Pancreas (tissue), 10 donors: ENCODE measurements at regions not wholly inside any gene's neighbourhood (a gene's known extent, or its start where the extent isn't known, plus 50 kb on each side); places are given as distances from the start of the nearest gene placed in this dataset.
A peak's percentile ranks its signal among the peaks of the same experiment; 100 is the strongest.

Experiments
- ATAC-seq, 4 donors: fragments of 200-7000 bp; cut with Tn5 transposase; one replicate each; pipeline versions ENCODE4 v1.8.0 to v1.9.1; 2020; ENCODE audit warnings: mild to moderate bottlenecking in 4 of 4, moderate library complexity in 4 of 4
- DNase-seq, 6 donors: peaks; one replicate each; pipeline ENCODE4 v3.0.0-alpha.2; 2020
- FAIRE-seq: peaks from 2 replicates; lab custom pipeline; 2012; peaks lifted over from hg19 to GRCh38; lab: Jason Lieb, UNC
- H3K27ac ChIP-seq, 4 donors: fragments of 200-600 bp; sonication (generic); 1 replicate in 3 of 4; 2 replicates in 1 of 4; pipeline versions ENCODE4 v1.5.0 to v1.8.0; 2020
- H3K27me3 ChIP-seq, 4 donors: fragments of 200-600 bp; one replicate each; pipeline ENCODE4 v1.8.0; 2021
- H3K36me3 ChIP-seq, 3 donors: fragments of 200-600 bp; sonication (generic) in 1 of 3; one replicate each; pipeline versions ENCODE4 v1.5.0 to v1.8.0; 2020 to 2021
- H3K4me1 ChIP-seq, 3 donors: fragments of 200-600 bp; one replicate each; pipeline ENCODE4 v1.8.0; 2021
- H3K4me3 ChIP-seq, 4 donors: fragments of 200-600 bp; sonication (generic) in 2 of 4; one replicate each; pipeline versions ENCODE4 v1.5.0 to v1.8.0; 2020 to 2021
- H3K9me3 ChIP-seq, 4 donors: fragments of 200-600 bp; one replicate each; pipeline ENCODE4 v1.8.0; 2021
- CTCF ChIP-seq, 4 donors: fragments of 200-600 bp; sonication (generic) in 3 of 4; IDR thresholded peaks; one replicate each; pipeline versions ENCODE4 v1.5.0 to v1.8.0; 2021; ENCODE audit warnings: antibody characterized with exemption in 4 of 4
- WGBS, 2 donors: extraction: QIAGEN DNeasy Blood & Tissue Kit; methylation state at CpG; one replicate each; pipeline ENCODE4 v1.1.7; 2013; 5-methylcytosine and 5-hydroxymethylcytosine counted together
- intact Hi-C, 3 donors: fragments of 100-400 bp; cut with DNase I; formaldehyde crosslinking; loops; one replicate each; pipeline versions ENCODE4 v1.11.1 to v1.14.2; 2022
- donor health status: healthy with polysubstance abuse.
- donor health status: DM: no; HTN: no; CAD: no; lungs with moderate emphysema.
- donor health status: DM: no; HTN: no; CAD: no.
- donor health status: control.
- donor health status: control.
- donor health status: Bipolar disorder and iron deficiency.
- donor health status: DM: yes; HTN: yes; CAD: no.
- donor health status: DM: no; HTN: no; CAD: no.
- donor health status: DM: no; HTN: no; CAD: no.
- donor health status: DM: yes; HTN: yes; CAD: no.

- intact Hi-C loops = no loop called here
- WGBS, 2 donors = 58 to 65% methylated on average over 2 of the region's 2 CpGs
- Histone ChIP-seq H3K36me3 (no peaks in the 10 kb centered on the region), H3K4me1 (no peaks in the 10 kb centered on the region), H3K27ac (no peak overlapping the region), H3K4me3 (no peak overlapping the region), H3K27me3 (no peaks in the 10 kb centered on the region), H3K9me3 (no peaks in the 10 kb centered on the region)
- TF ChIP-seq CTCF (IDR thresholded peaks at IDR 0.05) = no peak
- FAIRE-seq = peak; percentile 17
- DNase-seq = no peak
- no peak for ATAC-seq
Measured at GRCh38 chrX:5278908-5279307, 949.8 kb downstream of the NLGN4X start.

DNA sequence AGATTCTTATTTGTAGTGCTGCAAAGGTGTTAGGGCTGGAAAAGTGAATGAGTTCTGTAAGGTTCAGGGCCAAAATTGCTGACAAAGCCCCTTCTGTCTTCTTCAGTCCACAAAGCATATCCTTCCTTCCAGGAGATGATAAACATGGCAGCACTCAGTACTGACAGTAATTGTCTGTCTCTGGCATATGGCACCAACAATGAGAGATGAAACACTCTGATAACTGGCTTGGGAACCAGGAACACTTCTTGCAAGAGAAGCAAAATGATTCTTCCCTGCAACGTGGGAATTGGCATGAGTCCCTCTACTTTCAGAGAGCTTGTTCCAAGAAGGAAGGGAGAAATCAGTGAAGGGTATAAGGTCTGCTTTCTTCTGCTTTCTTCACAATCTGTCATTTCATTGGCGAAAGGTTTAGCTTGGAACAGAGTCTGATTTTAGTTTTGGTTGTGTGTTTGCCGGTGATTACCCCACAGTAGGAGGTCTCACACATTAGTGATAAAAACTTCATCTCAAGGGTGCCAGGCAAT, 963.3 kb downstream of the NLGN4X start:
- H3K27ac ChIP-seq = no peak overlapping the region
- H3K27me3 ChIP-seq = no peaks in the 10 kb centered on the region
- H3K4me3 ChIP-seq = no peak overlapping the region
- no peak for ATAC-seq
- H3K36me3 ChIP-seq = no peaks in the 10 kb centered on the region
- 33 to 47% methylated on average over 3 of the region's 3 CpGs for WGBS, 2 donors
- FAIRE-seq = no peak
- TF ChIP-seq CTCF (IDR thresholded peaks at IDR 0.05) = no peak
- no peaks in the 10 kb centered on the region for H3K4me1 ChIP-seq
- no peak for DNase-seq
- intact Hi-C loops = no loop called here
- no peaks in the 10 kb centered on the region for H3K9me3 ChIP-seq

DNA sequence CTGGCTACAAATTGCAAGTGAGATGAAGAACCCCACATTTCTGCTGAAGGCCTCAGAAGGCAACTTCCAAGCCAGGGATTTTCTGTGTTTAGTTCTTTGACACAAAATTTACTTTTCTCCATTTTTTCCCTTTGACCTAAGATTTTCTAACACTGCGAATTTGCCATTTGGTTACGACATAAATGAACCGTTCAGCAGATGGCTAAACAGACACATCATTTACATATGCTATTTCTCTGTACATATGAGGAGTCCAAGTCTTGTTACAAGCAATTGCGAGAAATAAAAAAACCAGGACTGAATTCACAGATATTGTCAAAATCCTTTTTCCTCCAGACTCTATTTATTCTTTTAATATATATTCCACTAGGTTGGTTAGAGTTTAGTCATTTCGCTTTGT, 978.6 kb downstream of the NLGN4X start:
- no peak for TF ChIP-seq CTCF (IDR thresholded peaks at IDR 0.05)
- 68 to 78% methylated on average over 5 of the region's 5 CpGs for WGBS, 2 donors
- H3K27me3 ChIP-seq = peaks cover 0 to 3% (median 0%) of the 10 kb centered on the region in 4 donors
- no peaks in the 10 kb centered on the region for H3K9me3 ChIP-seq
- H3K36me3 ChIP-seq = no peaks in the 10 kb centered on the region
- H3K4me3 ChIP-seq = no peak overlapping the region
- DNase-seq (no peak), ATAC-seq (no peak), FAIRE-seq (no peak)
- H3K4me1 ChIP-seq = no peaks in the 10 kb centered on the region
- intact Hi-C loops = no loop called here
- no peak overlapping the region for H3K27ac ChIP-seq

DNA sequence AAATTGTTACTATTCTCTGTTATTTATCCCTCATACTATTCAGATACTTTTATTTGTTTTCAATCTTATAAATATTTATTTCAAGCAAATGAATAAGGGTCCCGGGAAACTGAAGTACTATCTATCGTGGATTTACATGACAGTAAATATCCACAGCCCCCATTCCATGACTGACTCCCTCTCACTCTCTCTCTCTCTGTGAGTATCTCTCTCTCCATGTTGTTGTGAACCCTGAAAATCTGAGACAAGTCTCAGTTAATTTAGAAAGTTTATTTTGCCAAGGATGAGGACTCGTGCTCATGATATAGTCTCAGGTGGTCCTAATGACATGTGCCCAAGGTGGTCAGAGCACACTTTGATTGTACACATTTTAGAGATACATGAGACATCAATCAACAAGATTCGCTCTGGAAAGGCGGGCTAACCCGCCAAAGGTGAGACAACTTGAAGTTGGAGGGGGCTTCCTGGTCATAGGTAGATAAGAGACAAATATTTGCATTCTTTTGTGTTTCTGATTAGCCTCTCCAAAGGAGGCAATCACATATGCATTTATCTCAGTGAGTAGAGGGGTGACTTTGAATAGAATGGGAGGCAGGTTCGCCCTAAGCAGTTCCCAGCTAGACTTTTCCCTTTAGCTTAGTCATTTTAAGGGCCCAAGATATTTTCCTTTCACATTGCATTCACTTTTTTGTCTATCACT, 986.4 kb downstream of the NLGN4X start:
- no peak for FAIRE-seq
- WGBS, 2 donors = 15 to 18% methylated on average over 7 of the region's 7 CpGs

More for the DNA sequence above, 986.4 kb downstream of the NLGN4X start:
- no peak for TF ChIP-seq CTCF (IDR thresholded peaks at IDR 0.05)
- DNase-seq (no peak), ATAC-seq (no peak)
- Histone ChIP-seq H3K36me3 (no peaks in the 10 kb centered on the region), H3K4me1 (no peaks in the 10 kb centered on the region), H3K4me3 (no peak overlapping the region), H3K27ac (no peak overlapping the region), H3K9me3 (no peaks in the 10 kb centered on the region), H3K27me3 (no peaks in the 10 kb centered on the region)
- intact Hi-C loops = no loop called here
